ENCODE measurements at regions not wholly inside any gene's neighbourhood (a gene's known extent, or its start where the extent isn't known, plus 50 kb on each side); places are given as distances from the start of the nearest gene placed in this dataset.
"Not testable (repeated sequence)": the region's sequence is repeated elsewhere in the genome, so short reads cannot be mapped to it uniquely, and the experiment has no call there.

- Histone ChIP-seq H3K9me3 (ENCODE audit: insufficient read depth, low read length) (no peaks in the 10 kb centered on the region), H3K27ac (ENCODE audit: low read length) (no peak overlapping the region), H3K9ac (ENCODE audit: low read length) (no peak overlapping the region), H3K4me2 (ENCODE audit: low read length) (no peak overlapping the region), H2AFZ (ENCODE audit: low read depth, low read length) (no peak overlapping the region), H3K36me3 (replicated peaks; ENCODE audit: low read depth, low read length) (no peaks in the 10 kb centered on the region), H3K27me3 (ENCODE audit: low read depth, low read length) (peaks cover 51% of the 10 kb centered on the region), H3K4me3 (ENCODE audit: low read length) (no peak overlapping the region), H3K4me1 (ENCODE audit: low read length) (no peaks in the 10 kb centered on the region), H4K20me1 (ENCODE audit: insufficient read depth, low read length) (no peaks in the 10 kb centered on the region), H3K79me2 (ENCODE audit: low read length) (no peaks in the 10 kb centered on the region)
- TF ChIP-seq EZH2phosphoT487 (IDR thresholded peaks at IDR 0.05; ENCODE audit: low read depth) (no peak), CTCF (IDR thresholded peaks at IDR 0.05; ENCODE audit: low read depth, low read length) (no peak)
Measured at GRCh38 chr15:59814409-59814808, 125.3 kb upstream of the BNIP2 start.

GRCh38 chr15:59812889-59813288, 123.8 kb upstream of the BNIP2 start:
- Histone ChIP-seq H3K4me3 (ENCODE audit: low read length) (no peak overlapping the region), H3K4me1 (ENCODE audit: low read length) (no peaks in the 10 kb centered on the region), H2AFZ (ENCODE audit: low read depth, low read length) (no peak overlapping the region), H4K20me1 (ENCODE audit: insufficient read depth, low read length) (no peaks in the 10 kb centered on the region), H3K4me2 (ENCODE audit: low read length) (no peak overlapping the region), H3K79me2 (ENCODE audit: low read length) (no peaks in the 10 kb centered on the region), H3K27ac (ENCODE audit: low read length) (no peak overlapping the region), H3K27me3 (ENCODE audit: low read depth, low read length) (peaks cover 40% of the 10 kb centered on the region), H3K36me3 (replicated peaks; ENCODE audit: low read depth, low read length) (no peaks in the 10 kb centered on the region), H3K9me3 (ENCODE audit: insufficient read depth, low read length) (no peaks in the 10 kb centered on the region), H3K9ac (ENCODE audit: low read length) (no peak overlapping the region)
- TF ChIP-seq EZH2phosphoT487 (IDR thresholded peaks at IDR 0.05; ENCODE audit: low read depth) (no peak), CTCF (IDR thresholded peaks at IDR 0.05; ENCODE audit: low read depth, low read length) (no peak)

- Histone ChIP-seq H3K79me2 (ENCODE audit: low read length) (no peaks in the 10 kb centered on the region), H3K4me3 (ENCODE audit: low read length) (no peak overlapping the region), H3K4me2 (ENCODE audit: low read length) (no peak overlapping the region), H4K20me1 (ENCODE audit: insufficient read depth, low read length) (no peaks in the 10 kb centered on the region), H3K27me3 (ENCODE audit: low read depth, low read length) (peaks cover 35% of the 10 kb centered on the region), H2AFZ (ENCODE audit: low read depth, low read length) (no peak overlapping the region), H3K9ac (ENCODE audit: low read length) (no peak overlapping the region), H3K9me3 (ENCODE audit: insufficient read depth, low read length) (no peaks in the 10 kb centered on the region), H3K27ac (ENCODE audit: low read length) (no peak overlapping the region), H3K4me1 (ENCODE audit: low read length) (no peaks in the 10 kb centered on the region), H3K36me3 (replicated peaks; ENCODE audit: low read depth, low read length) (no peaks in the 10 kb centered on the region)
- TF ChIP-seq CTCF (IDR thresholded peaks at IDR 0.05; ENCODE audit: low read depth, low read length) (no peak), EZH2phosphoT487 (IDR thresholded peaks at IDR 0.05; ENCODE audit: low read depth) (no peak)
Measured at GRCh38 chr15:59812250-59812870, 123.2 kb upstream of the BNIP2 start.

- not testable (repeated sequence) for H2AFZ ChIP-seq (ENCODE audit: low read depth, low read length); H3K36me3 ChIP-seq (replicated peaks; ENCODE audit: low read depth, low read length); H3K27ac ChIP-seq (ENCODE audit: low read length); H3K79me2 ChIP-seq (ENCODE audit: low read length); H3K9me3 ChIP-seq (ENCODE audit: insufficient read depth, low read length); H3K9ac ChIP-seq (ENCODE audit: low read length); H4K20me1 ChIP-seq (ENCODE audit: insufficient read depth, low read length)
- H3K4me3 ChIP-seq (ENCODE audit: low read length), result peak overlapping the region; percentile 56
- H3K27me3 ChIP-seq (ENCODE audit: low read depth, low read length), result peaks cover 35% of the 10 kb centered on the region
- H3K4me2 ChIP-seq (ENCODE audit: low read length), result peak overlapping the region; percentile 34
- peaks cover 13% of the 10 kb centered on the region for H3K4me1 ChIP-seq (ENCODE audit: low read length)
Measured at GRCh38 chr15:59803293-59803966, 114.3 kb upstream of the BNIP2 start.

Measured in OCI-LY3 (cell line).